WTC11 (cell line): ENCODE measurements at regions not wholly inside any gene's neighbourhood (a gene's known extent, or its start where the extent isn't known, plus 50 kb on each side); places are given as distances from the start of the nearest gene placed in this dataset.

Source experiments
- ATF3 ChIP-seq: sonication (generic); formaldehyde crosslinking; conservative IDR thresholded peaks from 2 replicates; pipeline ENCODE4 v1.8.1; 2022; ENCODE audit warnings: mild to moderate bottlenecking, missing genetic modification reagents
- CTCF ChIP-seq: fragments of 200-600 bp; IDR thresholded peaks from 2 replicates; pipeline ENCODE4 v1.8.0; 2022; ENCODE audit warnings: antibody characterized with exemption
- E2F1 ChIP-seq: sonication (generic); formaldehyde crosslinking; IDR thresholded peaks from 2 replicates; pipeline ENCODE4 v1.8.0; 2022; ENCODE audit warnings: mild to moderate bottlenecking, missing genetic modification reagents
- OVOL2 ChIP-seq: fragments of 250-450 bp; sonication (Bioruptor Pico); IDR thresholded peaks from 2 replicates; pipeline ENCODE4 v1.9.0; 2021; ENCODE audit warnings: mild to moderate bottlenecking, borderline replicate concordance
- PRRX2 ChIP-seq: fragments of 250-450 bp; sonication (Bioruptor Pico); IDR thresholded peaks from 2 replicates; pipeline ENCODE4 v1.8.0; 2021; ENCODE audit warnings: mild to moderate bottlenecking
- SP1 ChIP-seq: sonication (generic); formaldehyde crosslinking; conservative IDR thresholded peaks from 2 replicates; pipeline ENCODE4 v1.8.1; 2022; ENCODE audit warnings: missing genetic modification reagents
- TCF7 ChIP-seq: sonication (generic); formaldehyde crosslinking; IDR thresholded peaks from 2 replicates; pipeline ENCODE4 v1.8.0; 2022; ENCODE audit warnings: mild to moderate bottlenecking, low read depth, missing genetic modification reagents, moderate library complexity
- USF2 ChIP-seq: sonication (generic); formaldehyde crosslinking; IDR thresholded peaks from 2 replicates; pipeline ENCODE4 v1.8.1; 2023; ENCODE audit warnings: mild to moderate bottlenecking, missing genetic modification reagents, moderate library complexity

GRCh38 chr7:42494199-42494710 lies 257.2 kb upstream of the GLI3 start:
- TF ChIP-seq TCF7 (CRISPR knock-in tag) (no peak), CTCF (no peak), E2F1 (no peak), SP1 (CRISPR knock-in tag) (no peak), OVOL2 (CRISPR knock-in tag) (no peak), PRRX2 (no peak), ATF3 (CRISPR knock-in tag) (no peak), USF2 (CRISPR knock-in tag) (no peak)
